Ovary (tissue), 7 donors: ENCODE measurements at regions not wholly inside any gene's neighbourhood (a gene's known extent, or its start where the extent isn't known, plus 50 kb on each side); places are given as distances from the start of the nearest gene placed in this dataset.

Source experiments
- DNase-seq, 5 donors: peaks; one replicate each; pipeline ENCODE4 v3.0.0-alpha.2; 2019 to 2020
- H3K27ac ChIP-seq, 2 donors: fragments of 200-600 bp; one replicate each; pipeline versions ENCODE4 v1.5.1 to v1.8.0; 2019 to 2022
- H3K27me3 ChIP-seq: fragments of 200-600 bp; one replicate; pipeline ENCODE4 v1.8.0; 2022
- H3K36me3 ChIP-seq: fragments of 200-600 bp; sonication (generic); one replicate; pipeline ENCODE4 v1.5.1; 2019
- H3K4me1 ChIP-seq: one replicate; pipeline ENCODE4 v1.8.1; 2013; ENCODE audit warnings: mild to moderate bottlenecking, moderate library complexity; ENCODE audit not compliant: insufficient read depth
- H3K4me3 ChIP-seq: fragments of 200-600 bp; sonication (generic); one replicate; pipeline ENCODE4 v1.5.1; 2017
- H3K9me3 ChIP-seq, 2 donors: fragments of 200-600 bp in 1 of 2; sonication (generic) in 1 of 2; one replicate each; pipeline versions ENCODE4 v1.5.1 to v1.8.1; 2013 to 2019; ENCODE audit warnings: mild to moderate bottlenecking in 1 of 2, moderate library complexity in 1 of 2
- EP300 ChIP-seq: sonication (generic); formaldehyde crosslinking; IDR thresholded peaks from one replicate; pipeline ENCODE4 v1.6.1; 2017; ENCODE audit warnings: antibody characterized with exemption
- POLR2A ChIP-seq: fragments of 450-650 bp; IDR thresholded peaks from one replicate; pipeline ENCODE4 v1.6.1; 2017; ENCODE audit warnings: antibody characterized with exemption, mild to moderate bottlenecking, moderate library complexity
- WGBS, 3 donors: extraction: QIAGEN DNeasy Blood & Tissue Kit in 1 of 3; methylation state at CpG; one replicate each; pipeline versions ENCODE4 v1.1.5 to v1.1.7; 2013 to 2017; 5-methylcytosine and 5-hydroxymethylcytosine counted together
- intact Hi-C, 4 donors: fragments of 100-400 bp; cut with DNase I; formaldehyde crosslinking; loops; one replicate each; pipeline versions ENCODE4 v1.11.0 to v1.15.1; 2022 to 2023
- TF ChIP-seq, protein P1 (sequence below), 3 donors: fragments of 450-650 bp in 2 of 3; fragments of 200-600 bp in 1 of 3; IDR thresholded peaks; one replicate each; pipeline versions ENCODE4 v1.5.1 to v1.8.0; 2016 to 2022; ENCODE audit warnings: antibody characterized with exemption in 3 of 3, mild to moderate bottlenecking in 1 of 3
- donor health status: DM: no; HTN: no; CAD: no; lungs with moderate emphysema.
- donor health status: DM: no; HTN: no; CAD: no.
- donor health status: Bipolar disorder and iron deficiency.
- donor health status: DM: no; HTN: no; CAD: no.
- donor health status: DM: yes; HTN: yes; CAD: no.

DNA sequence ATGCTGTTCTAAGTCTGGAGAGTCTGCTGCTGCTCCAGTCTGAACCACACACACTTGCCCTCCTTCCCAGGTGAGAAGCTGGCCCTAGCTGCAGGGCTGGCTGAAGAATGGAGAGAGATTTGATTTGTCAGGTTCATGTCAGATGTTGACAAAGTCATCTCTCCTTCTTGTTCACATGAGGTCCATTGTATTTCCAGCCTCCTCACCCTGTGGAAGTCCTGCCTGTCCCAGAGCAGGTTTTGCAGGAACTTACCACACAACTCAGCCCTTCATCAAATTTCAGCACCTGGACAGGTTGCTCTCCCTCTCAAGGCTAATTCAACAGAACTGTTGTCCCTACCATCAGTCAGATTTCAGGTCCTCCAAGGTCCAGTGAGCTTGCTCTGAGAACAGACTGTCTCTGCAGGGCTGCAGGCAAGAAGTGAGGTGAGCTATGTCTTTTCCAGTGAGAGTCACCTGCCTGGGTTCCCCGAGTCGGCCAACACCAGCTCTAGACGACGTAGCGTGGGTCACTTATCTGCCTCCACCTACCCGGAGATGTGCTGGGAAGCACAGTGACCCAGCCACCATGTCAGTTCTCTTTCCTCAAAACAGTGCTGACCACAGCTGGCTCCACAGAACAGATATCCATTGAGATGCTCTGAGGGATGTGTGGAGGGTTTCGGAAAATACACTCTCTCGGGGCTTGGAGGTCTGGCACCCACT is 58.0 kb upstream of the CD93 start:
- no peaks in the 10 kb centered on the region for H3K9me3 ChIP-seq
- no peak overlapping the region for H3K27ac ChIP-seq
- H3K27me3 ChIP-seq, result no peaks in the 10 kb centered on the region
- H3K4me3 ChIP-seq, result no peak overlapping the region
- H3K4me1 ChIP-seq, result peaks cover 15% of the 10 kb centered on the region
- no peaks in the 10 kb centered on the region for H3K36me3 ChIP-seq
- 92 to 97% (median 94%) methylated on average over 8 of the region's 8 CpGs for WGBS, 3 donors
- intact Hi-C loops, result loop anchor here in 1 of 4 donors (10.0 kb wide), 1 partner anchor 89 kb away; no protein-coding TSS in a partner anchor
- DNase-seq, result peak in 1 of 5 donors; percentile 3
- no peak for TF ChIP-seq POLR2A
- TF ChIP-seq, protein P1, sequence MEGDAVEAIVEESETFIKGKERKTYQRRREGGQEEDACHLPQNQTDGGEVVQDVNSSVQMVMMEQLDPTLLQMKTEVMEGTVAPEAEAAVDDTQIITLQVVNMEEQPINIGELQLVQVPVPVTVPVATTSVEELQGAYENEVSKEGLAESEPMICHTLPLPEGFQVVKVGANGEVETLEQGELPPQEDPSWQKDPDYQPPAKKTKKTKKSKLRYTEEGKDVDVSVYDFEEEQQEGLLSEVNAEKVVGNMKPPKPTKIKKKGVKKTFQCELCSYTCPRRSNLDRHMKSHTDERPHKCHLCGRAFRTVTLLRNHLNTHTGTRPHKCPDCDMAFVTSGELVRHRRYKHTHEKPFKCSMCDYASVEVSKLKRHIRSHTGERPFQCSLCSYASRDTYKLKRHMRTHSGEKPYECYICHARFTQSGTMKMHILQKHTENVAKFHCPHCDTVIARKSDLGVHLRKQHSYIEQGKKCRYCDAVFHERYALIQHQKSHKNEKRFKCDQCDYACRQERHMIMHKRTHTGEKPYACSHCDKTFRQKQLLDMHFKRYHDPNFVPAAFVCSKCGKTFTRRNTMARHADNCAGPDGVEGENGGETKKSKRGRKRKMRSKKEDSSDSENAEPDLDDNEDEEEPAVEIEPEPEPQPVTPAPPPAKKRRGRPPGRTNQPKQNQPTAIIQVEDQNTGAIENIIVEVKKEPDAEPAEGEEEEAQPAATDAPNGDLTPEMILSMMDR (IDR thresholded peaks at IDR 0.05), result no peak

DNA sequence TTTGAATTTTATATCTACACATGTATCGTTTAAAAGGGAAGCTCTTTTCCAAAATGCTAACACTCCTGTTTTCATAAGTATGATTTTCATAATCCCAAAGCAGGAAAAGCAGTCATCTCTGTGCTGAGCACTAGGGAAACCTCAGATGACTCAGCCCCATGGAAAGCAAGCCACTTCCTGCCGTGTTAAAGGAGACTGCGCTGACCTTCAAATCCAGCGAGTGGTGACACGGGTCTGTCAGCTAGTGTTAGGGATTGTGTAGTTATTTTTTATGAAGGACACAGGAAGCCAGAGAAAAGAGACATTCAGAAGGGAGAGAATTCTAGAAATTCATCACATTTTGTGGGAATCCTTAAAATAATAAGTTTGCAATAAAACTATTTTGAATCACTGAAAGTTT is 57.0 kb upstream of the CD93 start:
- TF ChIP-seq, protein P1 (IDR thresholded peaks at IDR 0.05), result no peak
- TF ChIP-seq EP300 (no peak), POLR2A (no peak)
- 10 to 20% (median 10%) methylated on average over 5 of the region's 5 CpGs for WGBS, 3 donors
- DNase-seq, result peak in 1 of 5 donors; percentile 56
- no peaks in the 10 kb centered on the region for H3K36me3 ChIP-seq
- H3K27me3 ChIP-seq, result no peaks in the 10 kb centered on the region
- H3K27ac ChIP-seq, result no peak overlapping the region
- H3K9me3 ChIP-seq, result no peaks in the 10 kb centered on the region
- intact Hi-C loops, result loop anchor here in 1 of 4 donors (10.0 kb wide), 1 partner anchor 88 kb away; no protein-coding TSS in a partner anchor
- H3K4me3 ChIP-seq, result no peak overlapping the region
- peaks cover 15% of the 10 kb centered on the region for H3K4me1 ChIP-seq

DNA sequence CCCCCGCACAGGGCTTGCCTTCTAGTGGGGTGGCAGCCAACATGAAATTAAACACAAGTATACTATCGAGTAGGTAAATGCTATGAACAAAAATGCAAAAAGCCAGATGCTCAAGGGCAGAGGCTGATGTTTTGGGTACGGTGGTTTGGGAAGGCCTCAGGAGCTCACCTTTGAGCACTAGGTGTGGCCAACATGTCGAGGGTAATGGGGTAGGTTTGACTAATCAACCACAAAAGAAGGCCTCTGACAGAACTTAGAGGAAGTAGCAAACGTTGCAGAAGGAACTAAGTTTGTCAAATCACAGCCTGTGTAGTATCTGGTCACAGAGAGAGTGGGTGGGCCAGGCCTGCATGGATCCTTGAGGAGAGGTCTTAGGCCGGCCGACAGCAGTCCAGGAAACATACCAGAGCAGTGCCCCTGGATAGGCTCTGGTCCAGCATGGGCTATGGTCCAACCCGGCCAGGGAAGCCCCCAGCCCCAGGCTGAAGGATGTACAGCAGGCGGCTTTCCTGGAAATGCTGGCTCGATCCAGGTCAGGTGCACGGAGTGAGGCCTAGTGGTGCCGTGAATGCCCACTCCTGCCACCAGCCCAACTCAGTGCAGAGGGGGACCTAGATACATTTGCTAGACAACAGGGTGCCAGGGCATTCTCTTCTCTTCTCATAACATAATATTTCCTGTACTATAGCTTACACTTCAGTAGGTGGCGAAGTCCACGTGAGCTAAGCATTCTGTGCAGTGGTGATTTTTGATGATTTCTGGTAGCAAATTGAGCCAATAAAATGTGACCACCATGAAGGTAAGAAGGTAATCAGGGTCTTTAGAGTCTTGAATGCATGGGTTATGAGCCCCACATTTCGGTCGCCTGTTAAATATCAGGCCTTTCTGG is 56.3 kb upstream of the CD93 start:
- 75 to 79% (median 77%) methylated on average over 16 of the region's 16 CpGs for WGBS, 3 donors
- H3K9me3 ChIP-seq, result no peaks in the 10 kb centered on the region
- peaks cover 15% of the 10 kb centered on the region for H3K4me1 ChIP-seq
- H3K27me3 ChIP-seq, result no peaks in the 10 kb centered on the region
- H3K27ac ChIP-seq, result no peak overlapping the region
- no peak for TF ChIP-seq EP300
- no peak for TF ChIP-seq POLR2A
- TF ChIP-seq, protein P1 (IDR thresholded peaks at IDR 0.05), result no peak
- peak in 1 of 5 donors; percentile 41 for DNase-seq
- H3K36me3 ChIP-seq, result no peaks in the 10 kb centered on the region
- intact Hi-C loops, result loop anchor here in 1 of 4 donors (10.0 kb wide), 1 partner anchor 88 kb away; no protein-coding TSS in a partner anchor
- no peak overlapping the region for H3K4me3 ChIP-seq

DNA sequence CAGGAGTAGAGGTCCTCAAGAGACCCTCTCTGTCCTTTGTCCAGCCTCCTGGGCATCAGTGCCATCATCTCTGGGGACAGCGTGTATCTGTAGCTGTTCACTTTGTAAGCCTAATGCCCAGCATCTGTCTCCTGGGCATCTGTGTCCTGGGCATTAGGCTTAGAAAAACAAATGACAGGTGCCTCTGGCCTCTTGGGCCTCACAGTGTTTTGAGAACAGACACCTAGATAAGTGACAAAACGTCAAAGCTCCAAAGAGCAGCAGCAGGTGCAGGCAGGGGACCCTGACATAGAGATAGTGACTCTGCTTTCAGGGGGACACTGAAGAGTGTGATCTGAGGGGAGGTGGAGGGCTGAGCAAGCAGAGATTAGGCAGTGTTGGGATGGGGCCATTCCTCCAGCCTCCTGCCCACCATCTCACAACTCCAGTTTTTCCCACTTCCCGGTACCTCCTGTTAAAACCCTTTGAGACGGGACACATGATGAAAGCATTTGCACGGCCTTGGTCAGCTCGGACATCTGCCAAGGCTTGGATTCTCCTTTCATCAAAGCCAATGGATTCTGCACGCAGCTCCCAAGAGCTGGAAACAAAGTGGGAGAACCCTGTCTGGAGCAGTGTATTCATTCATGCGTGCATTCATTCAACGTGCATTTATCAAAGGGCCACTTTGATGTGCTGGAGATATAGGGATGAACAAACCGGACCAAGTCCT is 55.5 kb upstream of the CD93 start:
- TF ChIP-seq POLR2A (no peak), EP300 (no peak)
- TF ChIP-seq, protein P1 (IDR thresholded peaks at IDR 0.05), result no peak
- peak; percentile 49 to 76 (median 67) for DNase-seq
- H3K36me3 ChIP-seq, result no peaks in the 10 kb centered on the region
- no peaks in the 10 kb centered on the region for H3K9me3 ChIP-seq
- intact Hi-C loops, result loop anchor here in 1 of 4 donors (10.0 kb wide), 1 partner anchor 87 kb away; no protein-coding TSS in a partner anchor
- no peak overlapping the region for H3K4me3 ChIP-seq
- no peaks in the 10 kb centered on the region for H3K27me3 ChIP-seq
- H3K27ac ChIP-seq, result no peak overlapping the region
- peaks cover 15% of the 10 kb centered on the region for H3K4me1 ChIP-seq
- WGBS, 3 donors, result 25 to 37% (median 30%) methylated on average over 10 of the region's 10 CpGs
